Stimulated activated CD4-positive, alpha-beta T cell treated with anti-CD3 and anti-CD28 coated beads, Interleukin-1b, Interleukin-23, amount 100 ng/mL, for 24 hours (primary cell): ENCODE measurements at regions not wholly inside any gene's neighbourhood (a gene's known extent, or its start where the extent isn't known, plus 50 kb on each side); places are given as distances from the start of the nearest gene placed in this dataset.
"Not testable (repeated sequence)": the region's sequence is repeated elsewhere in the genome, so short reads cannot be mapped to it uniquely, and the experiment has no call there.

Experiments
- DNase-seq, 4 experiments: peaks; one replicate each; pipeline ENCODE4 v3.0.0-alpha.2; 2020; ENCODE audit warnings: low read depth in 4 of 4, low spot score in 1 of 4

DNA sequence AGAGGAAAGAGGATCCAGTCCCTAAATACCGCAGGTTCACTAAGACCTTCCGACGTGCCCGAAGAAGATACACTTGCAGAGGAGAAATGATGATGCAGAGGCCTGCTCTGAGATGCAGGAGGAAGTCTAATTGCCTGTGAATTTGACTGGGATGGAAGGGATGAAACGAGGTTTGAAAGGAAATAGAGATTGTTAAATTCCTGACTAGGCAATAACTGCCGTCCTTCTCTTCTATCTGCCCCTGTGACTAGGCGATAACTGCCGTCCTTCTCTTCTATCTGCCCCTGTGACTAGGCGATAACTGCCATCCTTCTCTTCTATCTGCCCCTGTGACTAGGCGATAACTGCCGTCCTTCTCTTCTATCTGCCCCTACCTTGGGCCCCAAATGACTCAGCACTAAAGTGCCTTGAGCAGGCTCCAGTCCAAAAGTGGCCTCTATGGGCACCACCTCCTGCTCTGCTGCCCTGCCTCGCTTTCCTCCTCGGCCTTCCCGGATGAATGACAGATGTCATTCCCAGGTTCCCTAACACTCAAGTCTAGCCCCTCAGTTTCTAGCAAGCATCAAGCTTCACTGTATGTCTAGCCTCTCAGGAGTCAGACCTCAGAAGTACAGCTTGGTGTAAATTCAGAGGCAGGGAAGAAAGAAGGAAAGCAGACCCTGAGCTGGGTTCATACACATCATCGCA, 189.1 kb downstream of the FOXD4L6 start:
- DNase-seq, result not testable (repeated sequence)

- no peak for DNase-seq
These were observed 193.1 kb downstream of the FOXD4L6 start for GRCh38 chr9:40935336-40935735.

DNA sequence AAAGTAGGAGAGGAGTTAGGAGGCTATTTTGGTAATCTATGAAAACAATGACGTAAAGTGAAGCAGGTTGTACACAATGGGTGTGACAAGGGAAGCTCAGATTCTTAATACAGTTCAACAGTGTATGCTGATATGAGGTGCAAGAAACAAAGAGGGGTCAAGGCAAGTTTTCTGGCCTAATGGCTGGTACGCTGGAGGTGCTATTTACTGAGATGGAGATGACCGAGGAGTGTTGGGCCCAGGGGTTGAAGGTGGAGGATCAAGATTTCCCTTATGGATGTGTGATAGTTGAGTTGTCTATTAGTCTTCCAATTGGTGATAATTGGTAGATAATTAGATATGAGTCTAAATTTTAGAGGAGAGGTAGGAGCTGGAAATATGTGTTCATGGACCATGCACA, 194.0 kb downstream of the FOXD4L6 start:
- not testable (repeated sequence) for DNase-seq

- not testable (repeated sequence) for DNase-seq
These were observed 198.1 kb downstream of the FOXD4L6 start for GRCh38 chr9:40930426-40930825.

DNA sequence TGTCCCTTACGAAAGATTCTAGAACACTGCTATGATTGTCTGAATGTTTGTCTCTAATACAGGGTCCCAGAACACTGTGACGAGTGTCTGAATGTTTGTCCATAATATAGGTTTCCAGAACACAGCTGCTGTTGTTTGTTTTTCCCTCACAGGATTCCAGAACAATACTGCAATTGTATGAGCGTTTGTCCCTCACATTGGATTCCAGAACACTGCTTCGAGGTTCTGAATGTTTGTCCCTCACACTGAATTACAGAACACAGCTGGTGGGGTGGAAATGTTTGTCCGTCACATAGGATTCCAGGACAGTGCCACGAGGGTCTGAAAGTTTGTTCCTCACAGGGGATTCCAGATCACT, 199.0 kb downstream of the FOXD4L6 start:
- DNase-seq, result not testable (repeated sequence)

GRCh38 chr9:40928803-40929487, 199.5 kb downstream of the FOXD4L6 start:
- no peak for DNase-seq

- DNase-seq, result no peak
These were observed 200.4 kb downstream of the FOXD4L6 start for GRCh38 chr9:40927851-40928802.

- DNase-seq, result no peak
These were observed 201.2 kb downstream of the FOXD4L6 start for GRCh38 chr9:40927260-40927631.

DNA sequence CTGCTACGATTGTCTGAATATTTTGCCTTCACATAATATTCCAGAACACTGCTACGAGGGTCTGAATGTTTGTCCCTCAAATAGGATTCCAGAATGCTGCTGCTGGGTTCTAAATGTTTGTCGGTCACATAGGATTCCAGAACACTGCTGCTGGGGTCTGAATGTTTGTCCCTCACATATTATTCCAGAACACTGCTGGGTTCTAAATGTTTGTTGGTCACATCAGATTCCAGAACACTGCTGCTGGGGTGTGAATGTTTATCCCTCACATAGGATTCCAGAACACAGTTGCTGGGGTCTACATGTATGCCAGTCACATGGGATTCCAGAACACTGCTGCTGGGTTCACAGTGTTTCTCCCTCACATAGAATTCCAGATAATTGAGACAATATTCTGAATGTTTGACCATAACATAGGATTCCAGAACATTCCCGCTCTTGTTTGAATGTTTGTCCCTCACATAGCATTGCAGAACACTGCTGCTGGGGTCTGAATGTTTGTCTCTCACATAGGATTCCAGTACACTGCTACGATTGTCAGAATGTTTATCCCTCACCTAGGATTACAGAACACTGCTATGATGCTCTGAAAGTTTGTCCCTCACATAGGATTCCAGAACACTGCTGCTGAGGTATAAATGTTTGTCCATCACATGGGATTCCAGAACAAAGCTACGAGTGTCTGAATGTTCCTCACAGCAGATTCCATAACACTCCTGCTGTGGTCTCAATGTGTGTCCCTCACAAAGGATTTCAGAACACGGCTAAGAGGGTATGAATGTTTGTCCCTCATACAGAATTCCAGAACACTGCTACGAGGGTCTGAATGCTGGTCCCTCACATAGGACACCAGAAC, 201.8 kb downstream of the FOXD4L6 start:
- DNase-seq, result no peak

- DNase-seq, result no peak
These were observed 203.3 kb downstream of the FOXD4L6 start for GRCh38 chr9:40925149-40925548.

DNA sequence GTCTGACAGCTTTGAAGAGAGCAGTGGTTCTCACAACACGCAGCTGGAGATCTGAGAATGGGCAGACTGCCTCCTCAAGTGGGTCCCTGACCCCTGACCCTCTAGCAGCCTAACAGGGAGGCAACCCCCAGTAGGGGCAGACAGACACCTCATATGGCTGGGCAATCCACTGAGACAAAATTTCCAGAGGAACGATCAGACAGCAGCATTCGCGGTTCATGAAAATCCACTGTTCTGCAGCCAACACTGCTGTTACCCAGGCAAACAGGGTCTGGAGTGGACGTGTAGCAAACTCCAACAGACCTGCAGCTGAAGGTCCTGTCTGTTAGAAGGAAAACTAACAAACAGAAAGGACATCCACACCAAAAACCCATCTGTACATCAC, 212.1 kb downstream of the FOXD4L6 start:
- not testable (repeated sequence) for DNase-seq

DNA sequence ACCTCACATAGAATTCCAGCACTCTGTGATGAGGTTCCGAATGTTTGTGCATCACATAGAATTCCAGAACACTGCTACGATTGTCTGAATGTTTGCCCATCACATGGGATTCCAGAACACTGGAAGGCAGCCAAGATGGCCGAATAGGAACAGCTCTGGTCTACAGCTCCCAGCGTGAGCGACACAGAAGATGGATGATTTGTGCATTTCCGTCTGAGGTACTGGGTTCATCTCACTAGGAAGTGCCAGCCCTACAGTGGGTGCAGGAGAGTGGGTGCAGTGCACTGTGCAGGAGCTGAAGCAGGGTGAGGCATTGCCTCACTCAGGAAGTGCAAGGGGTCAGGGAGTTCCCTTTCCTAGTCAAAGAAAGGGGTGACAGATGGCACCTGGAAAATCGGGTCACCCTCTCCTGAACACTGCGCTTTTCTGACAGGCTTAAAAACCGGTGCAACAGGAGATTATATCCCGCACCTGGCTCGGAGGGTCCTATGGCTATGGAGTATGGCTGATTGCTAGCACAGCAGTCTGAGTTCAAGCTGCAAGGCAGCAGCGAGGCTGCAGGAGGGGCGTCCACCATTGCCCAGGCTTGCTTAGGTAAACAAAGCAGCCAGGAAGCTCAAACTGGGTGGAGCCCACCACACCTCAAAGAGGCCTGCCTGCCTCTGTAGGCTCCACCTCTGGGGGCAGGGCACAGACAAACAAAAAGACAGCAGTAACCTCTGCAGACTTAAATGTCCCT, 212.7 kb downstream of the FOXD4L6 start:
- not testable (repeated sequence) for DNase-seq

- no peak for DNase-seq
These were observed 213.5 kb downstream of the FOXD4L6 start for GRCh38 chr9:40914772-40915659.

DNA sequence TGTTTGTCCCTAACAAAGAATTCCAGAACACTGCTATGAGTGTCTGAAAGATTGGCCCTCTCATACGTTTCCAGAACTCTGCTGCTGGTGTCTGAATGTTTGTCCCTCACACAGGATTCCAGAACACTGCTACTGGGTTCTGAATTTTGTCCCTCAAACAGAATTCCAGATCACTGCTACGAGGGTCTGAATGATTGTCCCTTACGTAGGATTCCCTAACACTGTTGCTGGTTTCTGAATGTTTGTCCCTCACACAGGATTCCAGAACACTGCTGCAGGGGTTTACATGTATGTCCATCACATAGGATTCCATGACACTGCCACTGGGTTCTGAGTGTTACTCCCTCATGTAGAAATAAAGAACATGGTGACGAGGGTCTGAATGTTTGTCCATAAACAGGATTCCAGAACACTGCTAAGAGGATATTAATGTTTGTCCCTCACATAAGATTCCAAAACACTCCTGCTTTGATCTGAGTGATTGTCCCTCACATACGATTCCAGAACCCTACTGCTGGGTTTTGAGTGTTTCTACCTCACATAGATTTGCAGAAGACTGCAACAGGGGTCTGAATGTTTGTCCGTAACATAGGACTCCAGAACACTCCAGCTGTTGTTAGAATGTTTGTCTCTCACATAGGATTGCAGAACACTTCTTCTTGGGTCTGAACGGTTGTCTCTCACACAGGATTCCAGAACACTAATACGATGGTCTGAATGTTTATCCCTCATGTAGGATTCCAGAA, 214.4 kb downstream of the FOXD4L6 start:
- no peak for DNase-seq

- no peak for DNase-seq
These were observed 215.3 kb downstream of the FOXD4L6 start for GRCh38 chr9:40913096-40913719.

DNA sequence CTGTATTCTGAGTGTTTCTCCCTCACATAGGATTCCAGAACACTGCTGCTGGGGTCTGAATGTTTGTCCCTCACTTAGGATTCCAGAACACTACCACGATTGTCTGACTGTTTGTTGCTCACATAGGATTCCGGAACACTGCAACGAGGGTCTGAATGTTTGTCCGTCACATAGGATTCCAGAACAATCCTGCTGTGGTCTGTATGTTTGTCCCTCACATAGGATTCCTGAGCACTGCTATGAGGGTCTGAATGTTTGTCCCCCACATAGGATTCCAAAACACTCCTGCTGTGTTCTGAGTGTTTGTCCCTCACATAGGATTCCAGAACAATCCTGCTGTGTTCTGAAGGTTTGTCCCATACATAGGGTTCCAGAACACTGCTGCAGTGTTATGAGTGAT, 215.8 kb downstream of the FOXD4L6 start:
- not testable (repeated sequence) for DNase-seq

DNA sequence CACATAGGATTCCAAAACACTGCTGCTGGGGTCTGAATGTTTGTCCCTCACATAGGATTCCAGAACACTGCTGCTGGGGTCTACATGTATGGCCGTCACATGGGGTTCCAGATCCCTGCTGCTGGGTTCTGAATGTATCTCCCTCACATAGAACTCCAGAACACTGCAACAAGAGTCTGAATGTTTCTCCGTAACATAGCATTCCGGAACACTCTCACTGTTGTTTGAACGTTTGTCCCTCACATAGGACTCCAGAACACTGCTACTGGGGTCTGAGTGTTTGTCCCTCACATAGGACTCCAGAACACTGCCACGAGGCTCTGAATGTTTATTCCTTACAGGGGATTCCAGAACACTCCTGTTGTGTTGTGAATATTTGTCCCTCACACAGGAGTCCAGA, 216.8 kb downstream of the FOXD4L6 start:
- DNase-seq, result no peak

DNA sequence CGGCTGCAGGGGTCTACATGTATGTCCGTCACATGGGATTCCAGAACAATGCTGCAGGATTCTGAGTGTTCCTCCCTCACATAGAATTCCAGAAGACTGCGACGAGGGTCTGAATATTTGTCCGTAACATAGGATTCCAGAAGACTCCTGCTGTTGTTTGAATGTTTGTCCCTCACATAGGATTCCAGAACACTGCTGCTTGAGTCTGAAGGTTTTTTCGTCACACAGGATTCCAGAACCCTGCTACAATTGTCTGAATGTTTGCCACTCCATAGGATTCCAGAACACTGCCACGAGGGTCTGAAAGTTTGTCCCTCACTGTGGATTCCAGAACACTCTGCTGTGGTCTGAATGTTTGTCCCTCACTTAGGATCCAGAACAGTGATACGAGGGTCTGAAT, 217.5 kb downstream of the FOXD4L6 start:
- DNase-seq, result not testable (repeated sequence)
